ENCODE measurements at regions not wholly inside any gene's neighbourhood (a gene's known extent, or its start where the extent isn't known, plus 50 kb on each side); places are given as distances from the start of the nearest gene placed in this dataset.

- Histone ChIP-seq H3K4me3 (ENCODE audit: low read depth, low read length) (no peak overlapping the region), H3K9me3 (no peaks in the 10 kb centered on the region), H3K27me3 (no peaks in the 10 kb centered on the region), H3K4me1 (no peaks in the 10 kb centered on the region), H3K36me3 (no peaks in the 10 kb centered on the region)
- no peak for TF ChIP-seq CTCF (IDR thresholded peaks at IDR 0.05; ENCODE audit: low read depth, low read length)
- no peak for DNase-seq
Measured at GRCh38 chr1:30039354-30040080, 683.9 kb downstream of the MATN1 start.

- no peak for DNase-seq
- TF ChIP-seq CTCF (IDR thresholded peaks at IDR 0.05; ENCODE audit: low read depth, low read length) = no peak
- no peaks in the 10 kb centered on the region for H3K36me3 ChIP-seq
- no peaks in the 10 kb centered on the region for H3K9me3 ChIP-seq
- no peak overlapping the region for H3K4me3 ChIP-seq (ENCODE audit: low read depth, low read length)
- H3K27me3 ChIP-seq = no peaks in the 10 kb centered on the region
- H3K4me1 ChIP-seq = no peaks in the 10 kb centered on the region
Measured at GRCh38 chr1:30038134-30039025, 685.0 kb downstream of the MATN1 start.

- H3K36me3 ChIP-seq = no peaks in the 10 kb centered on the region
- no peak overlapping the region for H3K4me3 ChIP-seq (ENCODE audit: low read depth, low read length)
- no peaks in the 10 kb centered on the region for H3K27me3 ChIP-seq
- no peaks in the 10 kb centered on the region for H3K4me1 ChIP-seq
- DNase-seq = no peak
- H3K9me3 ChIP-seq = no peaks in the 10 kb centered on the region
- no peak for TF ChIP-seq CTCF (IDR thresholded peaks at IDR 0.05; ENCODE audit: low read depth, low read length)
Measured at GRCh38 chr1:30037251-30038118, 685.9 kb downstream of the MATN1 start.

- DNase-seq = no peak
- no peak for TF ChIP-seq CTCF (IDR thresholded peaks at IDR 0.05; ENCODE audit: low read depth, low read length)
- H3K4me3 ChIP-seq (ENCODE audit: low read depth, low read length) = no peak overlapping the region
- H3K36me3 ChIP-seq = no peaks in the 10 kb centered on the region
- H3K4me1 ChIP-seq = no peaks in the 10 kb centered on the region
- no peaks in the 10 kb centered on the region for H3K27me3 ChIP-seq
- no peaks in the 10 kb centered on the region for H3K9me3 ChIP-seq
Measured at GRCh38 chr1:30036666-30037065, 686.7 kb downstream of the MATN1 start.

- H3K27me3 ChIP-seq = no peaks in the 10 kb centered on the region
- no peak for TF ChIP-seq CTCF (IDR thresholded peaks at IDR 0.05; ENCODE audit: low read depth, low read length)
- H3K36me3 ChIP-seq = no peaks in the 10 kb centered on the region
- no peak for DNase-seq
- H3K4me1 ChIP-seq = no peaks in the 10 kb centered on the region
- H3K4me3 ChIP-seq (ENCODE audit: low read depth, low read length) = no peak overlapping the region
- H3K9me3 ChIP-seq = no peaks in the 10 kb centered on the region
Measured at GRCh38 chr1:30036229-30036547, 687.2 kb downstream of the MATN1 start.
